ENCODE measurements at regions not wholly inside any gene's neighbourhood (a gene's known extent, or its start where the extent isn't known, plus 50 kb on each side); places are given as distances from the start of the nearest gene placed in this dataset.

DNA sequence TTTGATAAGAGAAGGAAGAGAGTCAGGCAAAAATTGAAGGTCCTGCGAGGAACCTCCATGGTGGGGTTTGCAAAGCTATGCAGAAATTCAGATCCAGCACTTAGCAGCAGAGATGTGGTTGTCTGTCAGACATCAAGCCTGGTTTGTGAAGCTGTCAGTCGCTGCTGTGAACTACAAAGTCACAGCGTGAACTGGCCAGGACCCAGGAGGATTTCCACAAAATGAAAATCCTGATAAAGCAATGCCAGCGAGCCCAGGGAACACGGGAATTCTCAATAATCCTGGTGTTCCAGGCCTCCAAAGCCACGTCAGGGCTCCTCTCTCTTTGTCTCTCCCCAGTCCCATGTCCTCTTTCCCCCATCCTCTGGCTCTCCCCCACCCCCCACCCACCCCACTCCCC lies 296.9 kb upstream of the GADL1 start:
- no peak for DNase-seq (ENCODE audit: low read depth)
- H3K4me3 ChIP-seq (ENCODE audit: low read depth, low read length), result no peak overlapping the region
- TF ChIP-seq MYC (IDR thresholded peaks at IDR 0.05; ENCODE audit: low read depth, low read length) (no peak), MAX (IDR thresholded peaks at IDR 0.05; ENCODE audit: low read depth, low read length) (no peak), POLR2A (IDR thresholded peaks at IDR 0.05; ENCODE audit: extremely low read depth, insufficient read length) (no peak)
- TF ChIP-seq, protein P1, sequence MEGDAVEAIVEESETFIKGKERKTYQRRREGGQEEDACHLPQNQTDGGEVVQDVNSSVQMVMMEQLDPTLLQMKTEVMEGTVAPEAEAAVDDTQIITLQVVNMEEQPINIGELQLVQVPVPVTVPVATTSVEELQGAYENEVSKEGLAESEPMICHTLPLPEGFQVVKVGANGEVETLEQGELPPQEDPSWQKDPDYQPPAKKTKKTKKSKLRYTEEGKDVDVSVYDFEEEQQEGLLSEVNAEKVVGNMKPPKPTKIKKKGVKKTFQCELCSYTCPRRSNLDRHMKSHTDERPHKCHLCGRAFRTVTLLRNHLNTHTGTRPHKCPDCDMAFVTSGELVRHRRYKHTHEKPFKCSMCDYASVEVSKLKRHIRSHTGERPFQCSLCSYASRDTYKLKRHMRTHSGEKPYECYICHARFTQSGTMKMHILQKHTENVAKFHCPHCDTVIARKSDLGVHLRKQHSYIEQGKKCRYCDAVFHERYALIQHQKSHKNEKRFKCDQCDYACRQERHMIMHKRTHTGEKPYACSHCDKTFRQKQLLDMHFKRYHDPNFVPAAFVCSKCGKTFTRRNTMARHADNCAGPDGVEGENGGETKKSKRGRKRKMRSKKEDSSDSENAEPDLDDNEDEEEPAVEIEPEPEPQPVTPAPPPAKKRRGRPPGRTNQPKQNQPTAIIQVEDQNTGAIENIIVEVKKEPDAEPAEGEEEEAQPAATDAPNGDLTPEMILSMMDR (IDR thresholded peaks at IDR 0.05; ENCODE audit: low read depth, low read length), result no peak

- no peak for TF ChIP-seq MAX (IDR thresholded peaks at IDR 0.05; ENCODE audit: low read depth, low read length)
- no peak for TF ChIP-seq POLR2A (IDR thresholded peaks at IDR 0.05; ENCODE audit: extremely low read depth, insufficient read length)
- TF ChIP-seq, protein P1 (IDR thresholded peaks at IDR 0.05; ENCODE audit: low read depth, low read length), result no peak
- no peak for TF ChIP-seq MYC (IDR thresholded peaks at IDR 0.05; ENCODE audit: low read depth, low read length)
- no peak for DNase-seq (ENCODE audit: low read depth)
- no peak overlapping the region for H3K4me3 ChIP-seq (ENCODE audit: low read depth, low read length)
Observed at GRCh38 chr3:31193429-31193828, 299.0 kb upstream of the GADL1 start.

GRCh38 chr3:31193871-31194270 lies 299.4 kb upstream of the GADL1 start:
- no peak for DNase-seq (ENCODE audit: low read depth)
- H3K4me3 ChIP-seq (ENCODE audit: low read depth, low read length), result no peak overlapping the region
- TF ChIP-seq, protein P1 (IDR thresholded peaks at IDR 0.05; ENCODE audit: low read depth, low read length), result no peak
- TF ChIP-seq MYC (IDR thresholded peaks at IDR 0.05; ENCODE audit: low read depth, low read length), result no peak
- TF ChIP-seq POLR2A (IDR thresholded peaks at IDR 0.05; ENCODE audit: extremely low read depth, insufficient read length), result no peak

DNA sequence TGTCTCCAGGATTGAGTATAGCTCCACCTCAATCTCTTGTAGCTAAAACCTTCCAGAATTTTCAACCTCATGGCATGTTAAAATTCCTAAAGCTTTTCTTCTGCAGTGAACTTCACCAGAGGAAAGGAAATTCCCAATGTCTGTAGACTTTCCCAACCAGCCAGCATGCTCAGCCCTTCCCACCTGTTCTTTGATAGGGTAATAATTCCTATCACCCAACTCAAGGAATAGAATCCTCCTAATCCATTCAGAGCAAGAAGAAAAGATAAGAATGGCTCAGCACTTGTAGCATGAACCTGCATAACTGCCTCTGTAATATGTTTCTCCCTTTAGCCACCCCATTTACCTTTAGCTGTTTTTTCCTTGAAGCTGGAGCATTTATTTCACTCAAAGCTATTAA lies 301.8 kb upstream of the GADL1 start:
- TF ChIP-seq MYC (IDR thresholded peaks at IDR 0.05; ENCODE audit: low read depth, low read length) (no peak), POLR2A (IDR thresholded peaks at IDR 0.05; ENCODE audit: extremely low read depth, insufficient read length) (no peak), MAX (IDR thresholded peaks at IDR 0.05; ENCODE audit: low read depth, low read length) (no peak)
- TF ChIP-seq, protein P1 (IDR thresholded peaks at IDR 0.05; ENCODE audit: low read depth, low read length), result no peak
- no peak for DNase-seq (ENCODE audit: low read depth)
- no peak overlapping the region for H3K4me3 ChIP-seq (ENCODE audit: low read depth, low read length)

GRCh38 chr3:31196881-31197364 lies 302.5 kb upstream of the GADL1 start:
- no peak for TF ChIP-seq MAX (IDR thresholded peaks at IDR 0.05; ENCODE audit: low read depth, low read length)
- TF ChIP-seq, protein P1 (IDR thresholded peaks at IDR 0.05; ENCODE audit: low read depth, low read length), result no peak
- no peak for TF ChIP-seq POLR2A (IDR thresholded peaks at IDR 0.05; ENCODE audit: extremely low read depth, insufficient read length)
- TF ChIP-seq MYC (IDR thresholded peaks at IDR 0.05; ENCODE audit: low read depth, low read length), result no peak
- no peak overlapping the region for H3K4me3 ChIP-seq (ENCODE audit: low read depth, low read length)
- DNase-seq (ENCODE audit: low read depth), result no peak

GRCh38 chr3:31197941-31198340 lies 303.5 kb upstream of the GADL1 start:
- no peak overlapping the region for H3K4me3 ChIP-seq (ENCODE audit: low read depth, low read length)
- TF ChIP-seq MYC (IDR thresholded peaks at IDR 0.05; ENCODE audit: low read depth, low read length) (no peak), POLR2A (IDR thresholded peaks at IDR 0.05; ENCODE audit: extremely low read depth, insufficient read length) (no peak), MAX (IDR thresholded peaks at IDR 0.05; ENCODE audit: low read depth, low read length) (no peak)
- TF ChIP-seq, protein P1 (IDR thresholded peaks at IDR 0.05; ENCODE audit: low read depth, low read length), result no peak
- DNase-seq (ENCODE audit: low read depth), result no peak
